ENCODE measurements at regions not wholly inside any gene's neighbourhood (a gene's known extent, or its start where the extent isn't known, plus 50 kb on each side); places are given as distances from the start of the nearest gene placed in this dataset.

DNA sequence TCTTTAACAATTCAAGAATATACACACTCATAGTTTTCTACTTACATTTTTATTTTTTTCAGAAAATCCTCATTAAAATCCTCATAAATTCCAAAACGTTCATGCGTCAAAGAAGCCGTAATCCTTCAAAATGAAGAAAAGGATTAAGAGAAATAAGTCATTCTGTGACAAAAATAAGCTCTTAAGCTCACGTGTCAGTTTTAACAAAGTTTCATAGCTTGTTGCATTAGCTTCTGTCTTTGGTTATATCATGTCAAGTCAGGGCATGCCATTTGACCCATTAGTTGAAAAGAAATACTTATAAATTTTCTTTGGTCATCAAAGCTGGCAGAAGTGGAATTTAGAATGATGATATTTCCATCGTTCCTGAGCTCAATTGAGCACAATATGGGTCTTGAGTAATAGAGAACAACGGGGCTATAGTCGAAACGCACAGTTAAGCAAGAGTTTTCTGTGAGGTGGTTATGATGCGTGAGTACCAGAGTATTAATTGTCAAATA is 185.2 kb upstream of the CTSO start:
- Histone ChIP-seq H4K20me1 (no peaks in the 10 kb centered on the region), H3K4me1 (no peaks in the 10 kb centered on the region), H3K4me2 (no peak overlapping the region), H3K4me3 (no peak overlapping the region), H3K9me3 (replicated peaks in 1 of 11) (no peaks in the 10 kb centered on the region), H3K36me3 (no peaks in the 10 kb centered on the region), H3K9ac (no peak overlapping the region), H3K27ac (no peak overlapping the region), H3K27me3 (no peaks in the 10 kb centered on the region)
- no peak for TF ChIP-seq Cebpa-rat (IDR thresholded peaks at IDR 0.05)

DNA sequence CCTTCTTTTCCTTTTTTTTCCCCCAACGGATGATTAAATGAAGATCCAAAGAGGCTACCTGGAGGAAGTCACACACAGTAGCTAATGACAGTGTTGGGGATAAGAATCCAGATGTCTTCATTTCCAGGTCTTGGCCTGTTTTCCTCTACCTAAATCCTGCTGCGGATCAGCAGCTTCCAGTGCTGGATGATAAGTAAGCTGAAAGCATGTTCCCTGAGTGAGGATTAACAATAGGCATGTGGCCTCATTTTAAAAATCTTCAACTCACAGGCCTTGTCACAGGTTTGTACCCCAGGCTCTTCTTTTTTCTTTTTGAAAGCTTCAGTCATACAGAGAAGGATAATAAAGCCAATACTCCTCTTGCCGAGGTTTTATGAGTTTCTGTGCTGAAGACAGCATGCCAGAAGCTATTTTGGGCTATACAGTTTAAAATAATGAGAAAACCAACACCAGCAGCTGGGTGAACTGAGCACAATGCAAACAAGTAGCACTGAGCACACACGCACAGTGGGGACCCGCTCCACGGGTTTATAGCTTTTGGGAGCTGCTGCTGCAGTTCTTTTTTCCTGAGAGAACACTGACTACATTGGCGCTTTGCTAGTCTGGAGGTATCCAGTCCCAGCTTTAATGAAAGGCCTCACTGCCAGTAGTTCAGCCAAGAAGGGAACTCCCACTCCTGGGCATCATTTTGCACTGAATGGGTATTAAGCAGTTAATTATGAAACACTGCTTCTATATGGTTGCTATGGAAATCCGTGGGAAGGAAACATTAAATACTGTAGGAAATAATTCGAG is 184.2 kb upstream of the CTSO start:
- H3K27me3 ChIP-seq: no peaks in the 10 kb centered on the region
- H3K4me3 ChIP-seq: no peak overlapping the region
- no peak for TF ChIP-seq Cebpa-rat (IDR thresholded peaks at IDR 0.05)
- H3K27ac ChIP-seq: no peak overlapping the region
- no peaks in the 10 kb centered on the region for H3K9me3 ChIP-seq (replicated peaks in 1 of 11)
- no peak overlapping the region for H3K9ac ChIP-seq
- H3K36me3 ChIP-seq: no peaks in the 10 kb centered on the region
- H3K4me1 ChIP-seq: no peaks in the 10 kb centered on the region
- H3K4me2 ChIP-seq: no peak overlapping the region
- no peaks in the 10 kb centered on the region for H4K20me1 ChIP-seq

DNA sequence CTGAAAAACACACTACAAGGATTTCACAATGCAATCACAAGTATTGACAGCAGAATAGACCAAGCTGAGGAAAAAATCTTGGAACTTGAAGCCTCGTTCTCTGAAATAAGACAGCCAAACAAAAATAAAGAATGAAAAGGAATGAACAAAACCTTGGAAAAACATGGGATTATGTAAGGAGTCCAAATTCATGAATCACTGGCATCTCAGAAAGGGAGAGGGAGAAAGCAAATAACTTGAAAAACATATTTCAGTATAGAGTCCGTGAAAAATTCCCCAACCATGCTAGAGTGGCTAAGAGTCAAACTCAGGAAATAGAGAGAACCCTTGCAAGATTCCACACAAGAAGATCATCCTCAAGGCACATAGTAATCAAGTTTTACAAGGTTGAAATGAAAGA is 178.5 kb upstream of the CTSO start:
- Histone ChIP-seq H3K4me1 (no peaks in the 10 kb centered on the region), H3K9me3 (replicated peaks in 1 of 11) (no peaks in the 10 kb centered on the region), H3K4me2 (no peak overlapping the region), H3K27ac (no peak overlapping the region), H3K4me3 (no peak overlapping the region), H3K27me3 (no peaks in the 10 kb centered on the region), H3K36me3 (no peaks in the 10 kb centered on the region), H3K9ac (no peak overlapping the region), H4K20me1 (no peaks in the 10 kb centered on the region)
- TF ChIP-seq Cebpa-rat (IDR thresholded peaks at IDR 0.05): no peak

DNA sequence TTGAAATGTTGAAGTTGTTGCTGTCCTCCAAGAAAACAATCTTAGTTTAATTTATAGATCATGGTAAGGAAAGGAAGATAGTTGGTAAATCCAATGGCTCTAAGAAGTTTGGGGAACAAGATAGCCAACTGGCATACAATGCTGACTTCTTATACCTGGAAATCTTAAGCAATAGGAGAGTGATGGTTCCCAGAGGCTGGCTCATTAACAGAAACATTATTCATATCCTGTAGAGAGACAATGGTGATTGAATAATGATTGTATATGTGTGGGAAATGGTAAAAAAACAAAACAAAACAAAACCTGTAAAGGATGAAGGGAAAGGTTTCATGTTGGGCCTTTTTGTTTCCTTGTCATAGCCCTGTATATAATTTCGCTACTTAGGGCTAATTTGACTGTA is 174.9 kb upstream of the CTSO start:
- H3K4me2 ChIP-seq: no peak overlapping the region
- H3K27ac ChIP-seq: no peak overlapping the region
- H3K9me3 ChIP-seq (replicated peaks in 1 of 11): peaks cover 0 to 14% (median 6%) of the 10 kb centered on the region in 11 experiments; a peak in 7 of 22 replicates
- no peaks in the 10 kb centered on the region for H3K4me1 ChIP-seq
- H3K36me3 ChIP-seq: no peaks in the 10 kb centered on the region
- no peak for TF ChIP-seq Cebpa-rat (IDR thresholded peaks at IDR 0.05)
- no peak overlapping the region for H3K9ac ChIP-seq
- H3K4me3 ChIP-seq: no peak overlapping the region
- no peaks in the 10 kb centered on the region for H3K27me3 ChIP-seq
- no peaks in the 10 kb centered on the region for H4K20me1 ChIP-seq

- Histone ChIP-seq H3K27me3 (no peaks in the 10 kb centered on the region), H3K9ac (no peak overlapping the region), H3K4me1 (no peaks in the 10 kb centered on the region), H3K4me2 (no peak overlapping the region), H3K4me3 (no peak overlapping the region), H4K20me1 (no peaks in the 10 kb centered on the region), H3K9me3 (replicated peaks in 1 of 11) (no peaks in the 10 kb centered on the region), H3K27ac (no peak overlapping the region), H3K36me3 (no peaks in the 10 kb centered on the region)
- no peak for TF ChIP-seq Cebpa-rat (IDR thresholded peaks at IDR 0.05)
These were observed 165.0 kb upstream of the CTSO start for GRCh38 chr4:156118507-156119220.

DNA sequence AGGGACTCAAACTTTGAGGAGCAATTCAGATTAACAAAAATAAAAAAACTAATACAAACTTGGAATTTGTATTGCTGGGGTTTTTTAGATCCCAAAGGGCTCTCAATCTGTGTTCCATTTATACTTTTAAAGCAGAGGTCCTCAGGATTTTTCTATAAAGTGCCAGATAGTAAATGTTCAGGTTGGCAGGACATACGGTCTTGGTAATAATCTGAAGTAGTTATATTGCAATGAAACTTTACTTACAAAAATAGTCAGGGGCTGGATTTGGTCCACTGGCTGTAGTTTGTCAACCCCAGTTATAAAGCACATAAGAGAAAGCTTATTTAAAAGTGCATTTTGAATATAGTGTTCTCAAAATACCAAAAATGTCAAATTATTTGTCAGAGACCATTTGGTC is 164.1 kb upstream of the CTSO start:
- H3K27ac ChIP-seq: no peak overlapping the region
- no peaks in the 10 kb centered on the region for H4K20me1 ChIP-seq
- no peak overlapping the region for H3K4me2 ChIP-seq
- H3K36me3 ChIP-seq: no peaks in the 10 kb centered on the region
- H3K9ac ChIP-seq: no peak overlapping the region
- H3K4me1 ChIP-seq: no peaks in the 10 kb centered on the region
- H3K9me3 ChIP-seq (replicated peaks in 1 of 11): no peaks in the 10 kb centered on the region
- no peak overlapping the region for H3K4me3 ChIP-seq
- H3K27me3 ChIP-seq: no peaks in the 10 kb centered on the region
- no peak for TF ChIP-seq Cebpa-rat (IDR thresholded peaks at IDR 0.05)

GRCh38 chr4:156116991-156117390 is 163.3 kb upstream of the CTSO start:
- Histone ChIP-seq H3K4me3 (no peak overlapping the region), H3K4me2 (no peak overlapping the region), H3K36me3 (no peaks in the 10 kb centered on the region), H3K4me1 (no peaks in the 10 kb centered on the region), H3K27me3 (no peaks in the 10 kb centered on the region), H4K20me1 (no peaks in the 10 kb centered on the region), H3K9me3 (replicated peaks in 1 of 11) (no peaks in the 10 kb centered on the region), H3K9ac (no peak overlapping the region), H3K27ac (no peak overlapping the region)
- no peak for TF ChIP-seq Cebpa-rat (IDR thresholded peaks at IDR 0.05)

DNA sequence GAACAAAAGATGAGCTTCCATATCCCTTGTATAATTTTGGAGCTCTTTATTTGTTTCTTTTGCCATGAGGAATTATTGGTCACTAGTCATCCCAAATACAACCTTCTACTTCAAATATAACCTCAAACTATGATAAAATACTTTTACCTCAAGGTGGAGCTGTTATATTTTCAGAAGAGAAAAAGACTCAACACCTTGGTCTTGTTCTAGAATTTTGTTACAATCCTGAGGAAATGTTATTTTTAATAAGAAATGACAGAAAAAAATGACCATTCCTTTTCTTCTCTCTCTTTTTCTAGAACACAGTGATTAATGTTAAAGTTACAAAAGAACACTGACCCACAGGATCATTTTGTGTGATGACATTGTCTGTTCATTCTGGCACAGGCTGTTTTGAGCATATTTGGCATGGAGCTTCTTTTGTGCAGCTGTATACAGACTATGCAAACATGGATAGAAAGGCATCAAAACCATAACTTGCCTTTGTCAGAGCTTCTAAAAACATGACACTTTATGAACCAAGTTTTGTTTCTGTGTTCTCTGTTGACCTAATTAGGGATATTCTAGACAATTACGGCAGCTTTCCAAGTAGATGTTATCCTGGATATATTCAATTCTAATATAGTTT is 159.6 kb upstream of the CTSO start:
- H3K27me3 ChIP-seq: no peaks in the 10 kb centered on the region
- H3K4me3 ChIP-seq: no peak overlapping the region
- peaks cover 0 to 5% (median 0%) of the 10 kb centered on the region in 10 experiments; a peak in 1 of 20 replicates for H3K4me1 ChIP-seq
- H3K27ac ChIP-seq: no peak overlapping the region
- no peak overlapping the region for H3K4me2 ChIP-seq
- no peak overlapping the region for H3K9ac ChIP-seq
- no peaks in the 10 kb centered on the region for H4K20me1 ChIP-seq
- H3K36me3 ChIP-seq: no peaks in the 10 kb centered on the region
- TF ChIP-seq Cebpa-rat (IDR thresholded peaks at IDR 0.05): no peak
- no peaks in the 10 kb centered on the region for H3K9me3 ChIP-seq (replicated peaks in 1 of 11)

DNA sequence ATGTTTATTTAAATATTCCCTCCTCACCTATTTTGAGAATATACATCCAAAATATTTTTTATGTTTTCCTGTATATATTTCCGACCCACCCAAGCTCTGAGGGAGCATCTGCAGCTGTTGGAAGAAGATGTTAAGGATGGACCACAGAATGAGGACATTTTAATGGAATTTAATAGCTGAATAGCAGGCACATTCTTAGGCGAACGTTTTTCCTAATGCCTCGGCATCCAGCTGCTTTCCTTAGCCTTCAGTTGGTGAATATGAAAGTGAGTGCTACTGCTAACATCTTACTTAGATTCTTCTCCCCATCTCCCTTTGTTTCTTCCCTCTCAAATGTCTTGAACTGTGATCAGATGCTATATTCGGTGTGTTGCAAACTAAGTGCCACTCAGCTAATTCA is 158.0 kb upstream of the CTSO start:
- no peak overlapping the region for H3K27ac ChIP-seq
- no peaks in the 10 kb centered on the region for H3K36me3 ChIP-seq
- H3K27me3 ChIP-seq: no peaks in the 10 kb centered on the region
- no peak overlapping the region for H3K9ac ChIP-seq
- no peak overlapping the region for H3K4me3 ChIP-seq
- H3K4me1 ChIP-seq: peaks cover 0 to 5% (median 0%) of the 10 kb centered on the region in 10 experiments; a peak in 1 of 20 replicates
- H3K9me3 ChIP-seq (replicated peaks in 1 of 11): no peaks in the 10 kb centered on the region
- H3K4me2 ChIP-seq: no peak overlapping the region
- TF ChIP-seq Cebpa-rat (IDR thresholded peaks at IDR 0.05): no peak
- no peaks in the 10 kb centered on the region for H4K20me1 ChIP-seq
